K562 (cell line): ENCODE measurements at regions not wholly inside any gene's neighbourhood (a gene's known extent, or its start where the extent isn't known, plus 50 kb on each side); places are given as distances from the start of the nearest gene placed in this dataset.

Experiments
- KLF1 ChIP-seq: fragments of 450-650 bp; IDR thresholded peaks from 2 replicates; pipeline ENCODE4 v1.6.1; 2016; ENCODE audit warnings: missing genetic modification characterization, missing compliant biosample characterization
- NFE2L1 ChIP-seq: fragments of 450-650 bp; IDR thresholded peaks from 2 replicates; pipeline ENCODE4 v1.6.1; 2016; ENCODE audit warnings: missing genetic modification characterization, low read depth, mild to moderate bottlenecking, missing compliant biosample characterization, moderate library complexity, borderline replicate concordance
- NR1H2 ChIP-seq: sonication (generic); formaldehyde crosslinking; IDR thresholded peaks from 2 replicates; pipeline ENCODE4 v1.4.0; 2020; ENCODE audit warnings: mild to moderate bottlenecking, missing genetic modification reagents
- PTBP1 ChIP-seq: fragments of 200-400 bp; formaldehyde crosslinking; IDR thresholded peaks from 2 replicates; pipeline ENCODE4 v1.6.1; 2017; ENCODE audit warnings: low read depth, low read length
- TF ChIP-seq, protein P1 (sequence below): fragments of 450-650 bp; IDR thresholded peaks from 2 replicates; pipeline ENCODE4 v1.6.1; 2016; ENCODE audit warnings: mild to moderate bottlenecking, moderate library complexity
- TF ChIP-seq, protein P2 (sequence below): fragments of 450-650 bp; IDR thresholded peaks from 2 replicates; pipeline ENCODE4 v1.7.0; 2016; ENCODE audit warnings: borderline replicate concordance

DNA sequence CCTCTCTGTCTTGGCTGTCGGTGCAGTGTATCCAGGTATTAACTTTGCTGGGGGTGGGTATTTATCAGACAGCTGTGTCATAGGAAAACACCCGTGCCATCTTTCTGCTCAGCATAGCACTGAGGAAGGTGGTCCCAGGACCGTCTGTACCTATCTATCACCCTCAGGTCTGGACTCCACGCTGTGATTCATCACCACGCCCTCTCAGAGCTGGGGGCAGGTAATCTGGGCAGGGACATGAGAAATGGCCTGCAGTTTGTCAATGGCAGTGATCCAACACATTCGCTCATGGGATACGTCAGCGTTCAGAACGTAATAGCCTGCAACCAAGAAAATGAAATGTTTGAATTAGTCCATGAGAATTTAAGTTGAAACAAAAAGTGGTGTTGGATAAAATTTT lies 151.6 kb upstream of the MAP1B start (continued):
- TF ChIP-seq, protein P1, sequence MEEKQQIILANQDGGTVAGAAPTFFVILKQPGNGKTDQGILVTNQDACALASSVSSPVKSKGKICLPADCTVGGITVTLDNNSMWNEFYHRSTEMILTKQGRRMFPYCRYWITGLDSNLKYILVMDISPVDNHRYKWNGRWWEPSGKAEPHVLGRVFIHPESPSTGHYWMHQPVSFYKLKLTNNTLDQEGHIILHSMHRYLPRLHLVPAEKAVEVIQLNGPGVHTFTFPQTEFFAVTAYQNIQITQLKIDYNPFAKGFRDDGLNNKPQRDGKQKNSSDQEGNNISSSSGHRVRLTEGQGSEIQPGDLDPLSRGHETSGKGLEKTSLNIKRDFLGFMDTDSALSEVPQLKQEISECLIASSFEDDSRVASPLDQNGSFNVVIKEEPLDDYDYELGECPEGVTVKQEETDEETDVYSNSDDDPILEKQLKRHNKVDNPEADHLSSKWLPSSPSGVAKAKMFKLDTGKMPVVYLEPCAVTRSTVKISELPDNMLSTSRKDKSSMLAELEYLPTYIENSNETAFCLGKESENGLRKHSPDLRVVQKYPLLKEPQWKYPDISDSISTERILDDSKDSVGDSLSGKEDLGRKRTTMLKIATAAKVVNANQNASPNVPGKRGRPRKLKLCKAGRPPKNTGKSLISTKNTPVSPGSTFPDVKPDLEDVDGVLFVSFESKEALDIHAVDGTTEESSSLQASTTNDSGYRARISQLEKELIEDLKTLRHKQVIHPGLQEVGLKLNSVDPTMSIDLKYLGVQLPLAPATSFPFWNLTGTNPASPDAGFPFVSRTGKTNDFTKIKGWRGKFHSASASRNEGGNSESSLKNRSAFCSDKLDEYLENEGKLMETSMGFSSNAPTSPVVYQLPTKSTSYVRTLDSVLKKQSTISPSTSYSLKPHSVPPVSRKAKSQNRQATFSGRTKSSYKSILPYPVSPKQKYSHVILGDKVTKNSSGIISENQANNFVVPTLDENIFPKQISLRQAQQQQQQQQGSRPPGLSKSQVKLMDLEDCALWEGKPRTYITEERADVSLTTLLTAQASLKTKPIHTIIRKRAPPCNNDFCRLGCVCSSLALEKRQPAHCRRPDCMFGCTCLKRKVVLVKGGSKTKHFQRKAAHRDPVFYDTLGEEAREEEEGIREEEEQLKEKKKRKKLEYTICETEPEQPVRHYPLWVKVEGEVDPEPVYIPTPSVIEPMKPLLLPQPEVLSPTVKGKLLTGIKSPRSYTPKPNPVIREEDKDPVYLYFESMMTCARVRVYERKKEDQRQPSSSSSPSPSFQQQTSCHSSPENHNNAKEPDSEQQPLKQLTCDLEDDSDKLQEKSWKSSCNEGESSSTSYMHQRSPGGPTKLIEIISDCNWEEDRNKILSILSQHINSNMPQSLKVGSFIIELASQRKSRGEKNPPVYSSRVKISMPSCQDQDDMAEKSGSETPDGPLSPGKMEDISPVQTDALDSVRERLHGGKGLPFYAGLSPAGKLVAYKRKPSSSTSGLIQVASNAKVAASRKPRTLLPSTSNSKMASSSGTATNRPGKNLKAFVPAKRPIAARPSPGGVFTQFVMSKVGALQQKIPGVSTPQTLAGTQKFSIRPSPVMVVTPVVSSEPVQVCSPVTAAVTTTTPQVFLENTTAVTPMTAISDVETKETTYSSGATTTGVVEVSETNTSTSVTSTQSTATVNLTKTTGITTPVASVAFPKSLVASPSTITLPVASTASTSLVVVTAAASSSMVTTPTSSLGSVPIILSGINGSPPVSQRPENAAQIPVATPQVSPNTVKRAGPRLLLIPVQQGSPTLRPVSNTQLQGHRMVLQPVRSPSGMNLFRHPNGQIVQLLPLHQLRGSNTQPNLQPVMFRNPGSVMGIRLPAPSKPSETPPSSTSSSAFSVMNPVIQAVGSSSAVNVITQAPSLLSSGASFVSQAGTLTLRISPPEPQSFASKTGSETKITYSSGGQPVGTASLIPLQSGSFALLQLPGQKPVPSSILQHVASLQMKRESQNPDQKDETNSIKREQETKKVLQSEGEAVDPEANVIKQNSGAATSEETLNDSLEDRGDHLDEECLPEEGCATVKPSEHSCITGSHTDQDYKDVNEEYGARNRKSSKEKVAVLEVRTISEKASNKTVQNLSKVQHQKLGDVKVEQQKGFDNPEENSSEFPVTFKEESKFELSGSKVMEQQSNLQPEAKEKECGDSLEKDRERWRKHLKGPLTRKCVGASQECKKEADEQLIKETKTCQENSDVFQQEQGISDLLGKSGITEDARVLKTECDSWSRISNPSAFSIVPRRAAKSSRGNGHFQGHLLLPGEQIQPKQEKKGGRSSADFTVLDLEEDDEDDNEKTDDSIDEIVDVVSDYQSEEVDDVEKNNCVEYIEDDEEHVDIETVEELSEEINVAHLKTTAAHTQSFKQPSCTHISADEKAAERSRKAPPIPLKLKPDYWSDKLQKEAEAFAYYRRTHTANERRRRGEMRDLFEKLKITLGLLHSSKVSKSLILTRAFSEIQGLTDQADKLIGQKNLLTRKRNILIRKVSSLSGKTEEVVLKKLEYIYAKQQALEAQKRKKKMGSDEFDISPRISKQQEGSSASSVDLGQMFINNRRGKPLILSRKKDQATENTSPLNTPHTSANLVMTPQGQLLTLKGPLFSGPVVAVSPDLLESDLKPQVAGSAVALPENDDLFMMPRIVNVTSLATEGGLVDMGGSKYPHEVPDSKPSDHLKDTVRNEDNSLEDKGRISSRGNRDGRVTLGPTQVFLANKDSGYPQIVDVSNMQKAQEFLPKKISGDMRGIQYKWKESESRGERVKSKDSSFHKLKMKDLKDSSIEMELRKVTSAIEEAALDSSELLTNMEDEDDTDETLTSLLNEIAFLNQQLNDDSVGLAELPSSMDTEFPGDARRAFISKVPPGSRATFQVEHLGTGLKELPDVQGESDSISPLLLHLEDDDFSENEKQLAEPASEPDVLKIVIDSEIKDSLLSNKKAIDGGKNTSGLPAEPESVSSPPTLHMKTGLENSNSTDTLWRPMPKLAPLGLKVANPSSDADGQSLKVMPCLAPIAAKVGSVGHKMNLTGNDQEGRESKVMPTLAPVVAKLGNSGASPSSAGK, result no peak
- TF ChIP-seq, protein P2, sequence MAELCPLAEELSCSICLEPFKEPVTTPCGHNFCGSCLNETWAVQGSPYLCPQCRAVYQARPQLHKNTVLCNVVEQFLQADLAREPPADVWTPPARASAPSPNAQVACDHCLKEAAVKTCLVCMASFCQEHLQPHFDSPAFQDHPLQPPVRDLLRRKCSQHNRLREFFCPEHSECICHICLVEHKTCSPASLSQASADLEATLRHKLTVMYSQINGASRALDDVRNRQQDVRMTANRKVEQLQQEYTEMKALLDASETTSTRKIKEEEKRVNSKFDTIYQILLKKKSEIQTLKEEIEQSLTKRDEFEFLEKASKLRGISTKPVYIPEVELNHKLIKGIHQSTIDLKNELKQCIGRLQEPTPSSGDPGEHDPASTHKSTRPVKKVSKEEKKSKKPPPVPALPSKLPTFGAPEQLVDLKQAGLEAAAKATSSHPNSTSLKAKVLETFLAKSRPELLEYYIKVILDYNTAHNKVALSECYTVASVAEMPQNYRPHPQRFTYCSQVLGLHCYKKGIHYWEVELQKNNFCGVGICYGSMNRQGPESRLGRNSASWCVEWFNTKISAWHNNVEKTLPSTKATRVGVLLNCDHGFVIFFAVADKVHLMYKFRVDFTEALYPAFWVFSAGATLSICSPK, result no peak
- TF ChIP-seq NR1H2 (CRISPR knock-in tag) (no peak), KLF1 (tag) (no peak), NFE2L1 (tag) (no peak), PTBP1 (no peak)
